K562 (cell line): ENCODE measurements at regions not wholly inside any gene's neighbourhood (a gene's known extent, or its start where the extent isn't known, plus 50 kb on each side); places are given as distances from the start of the nearest gene placed in this dataset.

Source experiments
- ATAC-seq: fragments of 200-7000 bp; cut with Tn5 transposase; 3 replicates; pipeline ENCODE4 v1.9.1; 2020; ENCODE audit warnings: moderate library complexity
- BruUV-seq: library from RNA; stranded (reverse); fragments of 400-500 nt; replicated peaks from 2 replicates; lab custom pipeline; 2021; lab: Mats Ljungman, UMichigan
- CTCF ChIA-PET: fragments of 300-600 bp; formaldehyde crosslinking; extraction: SDS; loops from one replicate; lab custom pipeline; 2021; ENCODE audit warnings: low intra/inter-chr PET ratio; lab: Yijun Ruan, JAX
- POLR2A ChIA-PET: fragments of 300-600, 350-650 bp; sonication (Branson Sonifier 250); formaldehyde crosslinking; extraction: SDS; loops from one replicate; lab custom pipeline; 2021; ENCODE audit warnings: antibody characterized with exemption, inconsistent platforms; lab: Yijun Ruan, JAX
- DNase-seq, 4 experiments: peaks; one replicate each; pipeline versions ENCODE4 v3.0.0 to v3.0.0-alpha.2; 2011 to 2018; ENCODE audit warnings: low spot score in 3 of 4, mixed read lengths in 3 of 4; ENCODE audit errors: extremely low read depth in 1 of 4
- FAIRE-seq: peaks from 2 replicates; lab custom pipeline; 2011; peaks lifted over from hg19 to GRCh38; lab: Jason Lieb, UNC
- H2AFZ ChIP-seq: 2 replicates; pipeline ENCODE4 v1.6.0; 2011; ENCODE audit warnings: low read depth, low read length, control low read depth, inconsistent platforms
- H3K27ac ChIP-seq: fragments of 200-600 bp; 3 replicates; pipeline ENCODE4 v1.8.0; 2011; ENCODE audit warnings: low read depth, mild to moderate bottlenecking, control low read depth, inconsistent platforms, low read length, moderate library complexity, mixed read lengths; ENCODE audit errors: extremely low read depth
- H3K27me3 ChIP-seq, 2 experiments: fragments of 300-600 bp in 1 of 2; 2 replicates in 1 of 2; 3 replicates in 1 of 2; pipeline versions ENCODE4 v1.6.0 to v1.8.0; 2011; ENCODE audit warnings: inconsistent platforms in 2 of 2, low read length in 2 of 2, mild to moderate bottlenecking in 1 of 2, mixed read lengths in 1 of 2, moderate library complexity in 1 of 2; ENCODE audit not compliant: control insufficient read depth in 2 of 2, insufficient read depth in 2 of 2
- H3K36me3 ChIP-seq: fragments of 300-600 bp; 3 replicates; pipeline ENCODE4 v1.8.0; 2011; ENCODE audit warnings: mild to moderate bottlenecking, low read length, inconsistent platforms; ENCODE audit not compliant: control insufficient read depth, insufficient read depth
- H3K4me1 ChIP-seq, 2 experiments: fragments of 200-600 bp in 1 of 2; replicated peaks in 1 of 2; 2 replicates in 1 of 2; 3 replicates in 1 of 2; pipeline versions ENCODE4 v1.5.1 to v1.8.0; 2011; ENCODE audit warnings: inconsistent platforms in 2 of 2, low read length in 2 of 2, mild to moderate bottlenecking in 1 of 2, mixed read lengths in 1 of 2, moderate library complexity in 1 of 2; ENCODE audit not compliant: control insufficient read depth in 2 of 2, insufficient read depth in 2 of 2
- H3K4me2 ChIP-seq: 2 replicates; pipeline ENCODE4 v1.6.1; 2011; ENCODE audit warnings: low read length, control low read depth, inconsistent platforms, mixed read lengths; ENCODE audit not compliant: insufficient read depth
- H3K4me3 ChIP-seq: fragments of 200-600 bp; sonication (generic), shearing (Covaris generic); 2 replicates; pipeline ENCODE4 v1.5.1; 2016; ENCODE audit warnings: control low read depth, inconsistent platforms
- H3K79me2 ChIP-seq: fragments of 200-600 bp; 3 replicates; pipeline ENCODE4 v1.8.0; 2011; ENCODE audit warnings: low read length, inconsistent platforms; ENCODE audit not compliant: control insufficient read depth, insufficient read depth
- H3K9ac ChIP-seq, 2 experiments: 2 replicates each; pipeline versions ENCODE4 v1.6.0 to v1.6.1; 2011; ENCODE audit warnings: low read depth in 2 of 2, low read length in 2 of 2, control low read depth in 1 of 2, inconsistent platforms in 1 of 2, mild to moderate bottlenecking in 1 of 2, mixed read lengths in 1 of 2; ENCODE audit not compliant: insufficient read depth in 1 of 2
- H3K9me1 ChIP-seq: one replicate; pipeline ENCODE4 v1.6.0; 2011; ENCODE audit warnings: inconsistent platforms, mild to moderate bottlenecking, low read length, moderate library complexity; ENCODE audit not compliant: control insufficient read depth, insufficient read depth
- H3K9me3 ChIP-seq: replicated peaks from 2 replicates; pipeline ENCODE4 v1.5.1; 2011; ENCODE audit warnings: low read depth, low read length, inconsistent platforms; ENCODE audit not compliant: control insufficient read depth, insufficient read depth
- H4K20me1 ChIP-seq: replicated peaks from 2 replicates; pipeline ENCODE4 v1.6.1; 2011; ENCODE audit warnings: low read length, inconsistent platforms, mixed read lengths; ENCODE audit not compliant: control insufficient read depth, insufficient read depth
- ARID2 ChIP-seq: fragments of 450-650 bp; IDR thresholded peaks from 2 replicates; pipeline ENCODE4 v1.6.1; 2017; ENCODE audit warnings: antibody characterized with exemption, mild to moderate bottlenecking
- CBX3 ChIP-seq, 2 experiments: IDR thresholded peaks; 1 replicate in 1 of 2; 2 replicates in 1 of 2; pipeline ENCODE4 v1.6.1; 2012; ENCODE audit warnings: inconsistent platforms in 2 of 2, low read length in 2 of 2, borderline replicate concordance in 1 of 2, control low read depth in 1 of 2
- ETV6 ChIP-seq, 3 experiments: fragments of 150-350 bp in 1 of 3; sonication (generic) in 1 of 3; formaldehyde crosslinking in 1 of 3; IDR thresholded peaks; 2 replicates each; pipeline versions ENCODE4 v1.6.1 to v1.8.0; 2014 to 2022; ENCODE audit warnings: borderline replicate concordance in 2 of 3, low read depth in 2 of 3, antibody characterized with exemption in 1 of 3, low read length in 1 of 3, mild to moderate bottlenecking in 1 of 3, missing genetic modification reagents in 1 of 3
- FIP1L1 ChIP-seq: fragments of 200-400 bp; formaldehyde crosslinking; IDR thresholded peaks from 2 replicates; pipeline ENCODE4 v1.6.1; 2018; ENCODE audit warnings: mild to moderate bottlenecking, low read depth, low read length; ENCODE audit not compliant: poor library complexity, severe bottlenecking
- HMGN3 ChIP-seq: IDR thresholded peaks from 2 replicates; pipeline ENCODE4 v1.6.1; 2011; ENCODE audit warnings: borderline replicate concordance, low read depth, mild to moderate bottlenecking, mixed read lengths, low read length; ENCODE audit not compliant: insufficient read length; ENCODE audit errors: extremely low read depth
- MAFG ChIP-seq: fragments of 450-650 bp; conservative IDR thresholded peaks from 2 replicates; pipeline ENCODE4 v1.6.1; 2016; ENCODE audit warnings: missing genetic modification characterization, missing compliant biosample characterization
- POLR2G ChIP-seq: fragments of 200-400 bp; formaldehyde crosslinking; IDR thresholded peaks from 2 replicates; pipeline ENCODE4 v1.6.1; 2017; ENCODE audit warnings: low read depth, mild to moderate bottlenecking, antibody characterized with exemption, low read length, moderate library complexity
- WGBS: fragments of 100-300 bp; shearing (Covaris generic); methylation state at CpG from one replicate; pipeline ENCODE4 v1.1.6; 2016; ENCODE audit warnings: low coverage, mixed read lengths; ENCODE audit not compliant: insufficient coverage; ENCODE audit errors: missing lambda C conversion rate; 5-methylcytosine and 5-hydroxymethylcytosine counted together
- in situ Hi-C: fragments of 300-500 bp; cut with MboI; formaldehyde crosslinking; loops from 4 replicates; pipeline ENCODE4 v1.15.0; 2018; ENCODE audit warnings: inconsistent platforms, mixed read lengths
- intact Hi-C: fragments of 100-400 bp; cut with micrococcal nuclease; formaldehyde crosslinking; loops from 2 replicates; pipeline ENCODE4 v1.14.2; 2022
- TF ChIP-seq, protein P1 (sequence below): fragments of 450-650 bp; IDR thresholded peaks from one replicate; pipeline ENCODE4 v1.6.1; 2018; ENCODE audit warnings: mild to moderate bottlenecking, moderate library complexity; ENCODE audit not compliant: partially characterized antibody
- TF ChIP-seq, protein P2 (sequence below): sonication (generic); formaldehyde crosslinking; IDR thresholded peaks from 2 replicates; pipeline ENCODE4 v1.8.0; 2022; ENCODE audit warnings: missing genetic modification reagents, mild to moderate bottlenecking, borderline replicate concordance
- TF ChIP-seq, protein P3 (sequence below): fragments of 450-650 bp; IDR thresholded peaks from 2 replicates; pipeline ENCODE4 v1.6.1; 2016; ENCODE audit warnings: antibody characterized with exemption

DNA sequence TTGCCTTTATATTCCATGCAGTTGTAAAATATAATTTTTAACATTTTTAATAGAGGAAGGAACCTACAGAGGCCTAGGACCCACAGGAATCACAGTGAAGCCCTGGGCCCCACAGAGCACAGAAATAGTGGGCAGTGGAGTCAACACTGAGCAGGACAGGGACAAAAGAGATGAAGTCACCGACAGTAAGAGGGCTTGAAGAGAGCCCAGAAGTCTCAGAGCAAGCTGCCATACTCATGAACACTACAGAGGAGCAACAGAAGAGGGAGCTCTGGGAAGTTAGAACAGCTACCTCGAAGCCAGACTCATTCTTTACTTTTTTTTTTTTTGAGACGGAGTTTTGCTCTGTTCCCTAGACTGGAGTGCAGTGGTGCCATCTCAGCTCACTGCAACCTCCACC, 149.3 kb upstream of the TENM3 start:
- ChIA-PET POLR2A (no interaction called here), CTCF (no interaction called here)
- ATAC-seq (no peak), DNase-seq (no peak), FAIRE-seq (no peak)
- Histone ChIP-seq H3K36me3 (no peaks in the 10 kb centered on the region), H3K4me3 (no peak overlapping the region), H3K79me2 (no peaks in the 10 kb centered on the region), H3K27ac (no peak overlapping the region), H2AFZ (no peak overlapping the region), H3K9me3 (no peaks in the 10 kb centered on the region), H3K9ac (no peak overlapping the region), H4K20me1 (no peaks in the 10 kb centered on the region), H3K27me3 (no peaks in the 10 kb centered on the region), H3K9me1 (no peaks in the 10 kb centered on the region), H3K4me1 (no peaks in the 10 kb centered on the region), H3K4me2 (no peak overlapping the region)
- TF ChIP-seq CBX3 (IDR thresholded peaks at IDR 0.05; ENCODE audit: borderline replicate concordance in 1 of 2, low read length in 2 of 2) = no peak
- TF ChIP-seq POLR2G = no peak
- no peak for TF ChIP-seq MAFG (tag)
- TF ChIP-seq FIP1L1 = no peak
- TF ChIP-seq, protein P1, sequence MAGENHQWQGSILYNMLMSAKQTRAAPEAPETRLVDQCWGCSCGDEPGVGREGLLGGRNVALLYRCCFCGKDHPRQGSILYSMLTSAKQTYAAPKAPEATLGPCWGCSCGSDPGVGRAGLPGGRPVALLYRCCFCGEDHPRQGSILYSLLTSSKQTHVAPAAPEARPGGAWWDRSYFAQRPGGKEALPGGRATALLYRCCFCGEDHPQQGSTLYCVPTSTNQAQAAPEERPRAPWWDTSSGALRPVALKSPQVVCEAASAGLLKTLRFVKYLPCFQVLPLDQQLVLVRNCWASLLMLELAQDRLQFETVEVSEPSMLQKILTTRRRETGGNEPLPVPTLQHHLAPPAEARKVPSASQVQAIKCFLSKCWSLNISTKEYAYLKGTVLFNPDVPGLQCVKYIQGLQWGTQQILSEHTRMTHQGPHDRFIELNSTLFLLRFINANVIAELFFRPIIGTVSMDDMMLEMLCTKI = no peak
- TF ChIP-seq, protein P2, sequence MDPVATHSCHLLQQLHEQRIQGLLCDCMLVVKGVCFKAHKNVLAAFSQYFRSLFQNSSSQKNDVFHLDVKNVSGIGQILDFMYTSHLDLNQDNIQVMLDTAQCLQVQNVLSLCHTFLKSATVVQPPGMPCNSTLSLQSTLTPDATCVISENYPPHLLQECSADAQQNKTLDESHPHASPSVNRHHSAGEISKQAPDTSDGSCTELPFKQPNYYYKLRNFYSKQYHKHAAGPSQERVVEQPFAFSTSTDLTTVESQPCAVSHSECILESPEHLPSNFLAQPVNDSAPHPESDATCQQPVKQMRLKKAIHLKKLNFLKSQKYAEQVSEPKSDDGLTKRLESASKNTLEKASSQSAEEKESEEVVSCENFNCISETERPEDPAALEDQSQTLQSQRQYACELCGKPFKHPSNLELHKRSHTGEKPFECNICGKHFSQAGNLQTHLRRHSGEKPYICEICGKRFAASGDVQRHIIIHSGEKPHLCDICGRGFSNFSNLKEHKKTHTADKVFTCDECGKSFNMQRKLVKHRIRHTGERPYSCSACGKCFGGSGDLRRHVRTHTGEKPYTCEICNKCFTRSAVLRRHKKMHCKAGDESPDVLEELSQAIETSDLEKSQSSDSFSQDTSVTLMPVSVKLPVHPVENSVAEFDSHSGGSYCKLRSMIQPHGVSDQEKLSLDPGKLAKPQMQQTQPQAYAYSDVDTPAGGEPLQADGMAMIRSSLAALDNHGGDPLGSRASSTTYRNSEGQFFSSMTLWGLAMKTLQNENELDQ = no peak
- no peak for TF ChIP-seq ETV6 (IDR thresholded peaks at IDR 0.05; ENCODE audit: borderline replicate concordance in 1 of 2, low read depth in 2 of 2, low read length in 1 of 2)
- TF ChIP-seq ETV6 (CRISPR knock-in tag; IDR thresholded peaks at IDR 0.05; ENCODE audit: borderline replicate concordance) = no peak
- no peak for TF ChIP-seq HMGN3
- TF ChIP-seq ARID2 = no peak
- TF ChIP-seq, protein P3, sequence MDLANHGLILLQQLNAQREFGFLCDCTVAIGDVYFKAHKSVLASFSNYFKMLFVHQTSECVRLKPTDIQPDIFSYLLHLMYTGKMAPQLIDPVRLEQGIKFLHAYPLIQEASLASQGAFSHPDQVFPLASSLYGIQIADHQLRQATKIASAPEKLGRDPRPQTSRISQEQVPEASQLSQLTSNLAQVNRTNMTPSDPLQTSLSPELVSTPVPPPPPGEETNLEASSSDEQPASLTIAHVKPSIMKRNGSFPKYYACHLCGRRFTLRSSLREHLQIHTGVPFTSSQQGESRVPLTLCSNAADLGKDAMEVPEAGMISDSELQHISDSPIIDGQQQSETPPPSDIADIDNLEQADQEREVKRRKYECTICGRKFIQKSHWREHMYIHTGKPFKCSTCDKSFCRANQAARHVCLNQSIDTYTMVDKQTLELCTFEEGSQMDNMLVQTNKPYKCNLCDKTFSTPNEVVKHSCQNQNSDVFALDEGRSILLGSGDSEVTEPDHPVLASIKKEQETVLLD = no peak
- WGBS = 0% methylated on average over 2 of the region's 3 CpGs
- in situ Hi-C loops (no loop called here), intact Hi-C loops (no loop called here)
- no TSS peak for BruUV-seq
